Naive thymus-derived CD4-positive, alpha-beta T cell (primary cell): ENCODE measurements at regions not wholly inside any gene's neighbourhood (a gene's known extent, or its start where the extent isn't known, plus 50 kb on each side); places are given as distances from the start of the nearest gene placed in this dataset.

Experiments used
- ATAC-seq: fragments of 150-1000 bp; cut with Tn5 transposase; 2 replicates; pipeline ENCODE4 v1.10.0; 2021; ENCODE audit warnings: mild to moderate bottlenecking, moderate library complexity
- CTCF ChIA-PET: fragments of 350-600 bp; sonication (Branson Sonifier 250); formaldehyde crosslinking; loops from one replicate; lab custom pipeline; 2021; ENCODE audit warnings: antibody characterized with exemption; lab: Charles Lee
- POLR2A ChIA-PET: fragments of 350-600 bp; sonication (Branson Sonifier 250); formaldehyde crosslinking; loops from one replicate; lab custom pipeline; 2021; ENCODE audit warnings: antibody characterized with exemption, inconsistent platforms; lab: Charles Lee
- DNase-seq, 9 donors: peaks; one replicate each; pipeline versions ENCODE4 v3.0.0 to v3.0.0-alpha.2; 2020 to 2022; ENCODE audit warnings: mixed read lengths in 1 of 9
- H3K27ac ChIP-seq: one replicate; pipeline ENCODE4 v1.7.0; 2013; ENCODE audit warnings: mild to moderate bottlenecking, low read depth, low read length, moderate library complexity
- H3K27me3 ChIP-seq, 2 donors: one replicate each; pipeline ENCODE4 v1.7.0; 2013; ENCODE audit warnings: low read length in 2 of 2, mild to moderate bottlenecking in 2 of 2, moderate library complexity in 2 of 2; ENCODE audit not compliant: control insufficient read depth in 2 of 2, insufficient read depth in 2 of 2
- H3K36me3 ChIP-seq, 3 experiments: 1 replicate in 2 of 3; 2 replicates in 1 of 3; pipeline ENCODE4 v1.7.0; 2013; ENCODE audit warnings: low read length in 3 of 3, mild to moderate bottlenecking in 3 of 3, moderate library complexity in 1 of 3; ENCODE audit not compliant: insufficient read depth in 3 of 3, control insufficient read depth in 2 of 3
- H3K4me1 ChIP-seq, 2 donors: one replicate each; pipeline ENCODE4 v1.7.0; 2013; ENCODE audit warnings: low read length in 2 of 2, mild to moderate bottlenecking in 2 of 2, moderate library complexity in 1 of 2; ENCODE audit not compliant: control insufficient read depth in 2 of 2, insufficient read depth in 2 of 2
- H3K4me3 ChIP-seq: 2 replicates; pipeline ENCODE4 v1.7.0; 2013; ENCODE audit warnings: mild to moderate bottlenecking, low read length
- H3K9me3 ChIP-seq, 3 experiments: 1 replicate in 2 of 3; 2 replicates in 1 of 3; pipeline ENCODE4 v1.7.0; 2013; ENCODE audit warnings: low read length in 3 of 3; ENCODE audit not compliant: control insufficient read depth in 2 of 3
- H3K27ac Mint-ChIP-seq, 9 donors: one replicate each; pipeline ENCODE4 v1.8.0; 2020 to 2022; ENCODE audit warnings: mixed read lengths in 9 of 9, mild to moderate bottlenecking in 8 of 9, moderate library complexity in 5 of 9, inconsistent platforms in 2 of 9
- H3K27me3 Mint-ChIP-seq, 5 donors: one replicate each; pipeline ENCODE4 v1.8.0; 2021 to 2022; ENCODE audit warnings: mixed read lengths in 5 of 5, mild to moderate bottlenecking in 1 of 5
- H3K36me3 Mint-ChIP-seq, 5 donors: one replicate each; pipeline ENCODE4 v1.8.0; 2020 to 2022; ENCODE audit warnings: mixed read lengths in 5 of 5, mild to moderate bottlenecking in 3 of 5, inconsistent platforms in 1 of 5
- H3K4me1 Mint-ChIP-seq, 7 donors: one replicate each; pipeline ENCODE4 v1.8.0; 2020 to 2022; ENCODE audit warnings: mixed read lengths in 7 of 7, mild to moderate bottlenecking in 3 of 7, inconsistent platforms in 1 of 7
- H3K4me3 Mint-ChIP-seq, 10 donors: one replicate each; pipeline ENCODE4 v1.8.0; 2020 to 2022; ENCODE audit warnings: mild to moderate bottlenecking in 10 of 10, mixed read lengths in 10 of 10, moderate library complexity in 6 of 10, inconsistent platforms in 2 of 10
- H3K9me3 Mint-ChIP-seq, 11 donors: one replicate each; pipeline ENCODE4 v1.8.0; 2020 to 2022; ENCODE audit warnings: mixed read lengths in 11 of 11, mild to moderate bottlenecking in 4 of 11, inconsistent platforms in 1 of 11, moderate library complexity in 1 of 11
- intact Hi-C, 2 donors: fragments of 100-400 bp; cut with micrococcal nuclease; formaldehyde crosslinking; loops; one replicate each; pipeline ENCODE4 v1.15.1; 2023

DNA sequence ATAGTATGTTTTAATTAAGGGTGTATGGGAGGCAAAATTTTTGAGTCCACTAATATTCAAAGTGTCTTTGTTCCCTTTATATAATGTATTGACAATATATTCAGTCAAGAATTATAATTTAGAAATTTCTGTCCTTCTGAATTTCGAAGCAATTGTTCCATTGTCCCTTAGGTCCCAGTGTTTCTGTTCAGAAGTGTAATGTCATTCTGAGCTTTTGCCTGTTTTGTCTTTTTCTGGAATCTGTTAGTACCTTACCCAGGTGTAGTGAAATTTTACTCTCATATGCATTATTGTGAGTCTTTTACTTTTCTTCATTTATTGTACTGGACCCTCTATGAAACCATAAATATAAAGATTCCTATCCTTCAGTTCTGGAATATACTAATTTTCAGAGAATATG is 505.7 kb upstream of the KIF2B start:
- Histone ChIP-seq H3K4me3 (no peak overlapping the region), H3K27me3 (no peaks in the 10 kb centered on the region), H3K4me1 (no peaks in the 10 kb centered on the region), H3K9me3 (no peaks in the 10 kb centered on the region), H3K27ac (no peak overlapping the region), H3K36me3 (no peaks in the 10 kb centered on the region)
- no peaks in the 10 kb centered on the region for H3K36me3 Mint-ChIP-seq
- CTCF ChIA-PET, result no interaction called here
- DNase-seq, result no peak
- POLR2A ChIA-PET, result no interaction called here
- H3K4me3 Mint-ChIP-seq, result no peak overlapping the region
- no peak for ATAC-seq
- H3K27ac Mint-ChIP-seq, result no peak overlapping the region
- peaks cover 0 to 9% (median 3%) of the 10 kb centered on the region in 11 donors for H3K9me3 Mint-ChIP-seq
- no peaks in the 10 kb centered on the region for H3K27me3 Mint-ChIP-seq
- intact Hi-C loops, result no loop called here
- no peaks in the 10 kb centered on the region for H3K4me1 Mint-ChIP-seq

DNA sequence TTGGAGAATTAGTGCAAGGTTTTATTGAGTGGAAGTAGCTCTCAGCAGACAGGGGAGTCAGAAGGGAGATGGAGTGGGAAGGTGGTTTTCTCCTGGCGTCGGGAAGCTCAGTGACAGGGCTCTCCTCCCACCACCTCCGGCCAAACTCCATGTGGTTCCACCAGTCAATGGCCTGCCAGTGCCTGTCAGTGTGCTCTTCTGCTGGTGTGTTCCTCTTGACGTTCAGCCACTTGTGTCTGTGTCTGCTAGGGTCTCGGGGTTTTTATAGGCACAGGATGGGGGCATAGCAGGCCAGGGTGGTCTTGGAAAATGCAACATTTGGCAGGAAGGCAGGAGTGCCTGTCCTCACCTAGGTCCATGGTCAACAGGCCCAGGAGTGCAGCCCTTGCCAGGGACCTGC is 506.7 kb upstream of the KIF2B start:
- no peaks in the 10 kb centered on the region for H3K27me3 ChIP-seq
- Mint-ChIP-seq H3K27ac (no peak overlapping the region), H3K9me3 (peaks cover 0 to 12% (median 4%) of the 10 kb centered on the region in 11 donors), H3K4me3 (no peak overlapping the region), H3K27me3 (no peaks in the 10 kb centered on the region), H3K36me3 (no peaks in the 10 kb centered on the region), H3K4me1 (no peaks in the 10 kb centered on the region)
- POLR2A ChIA-PET, result no interaction called here
- CTCF ChIA-PET, result no interaction called here
- no peaks in the 10 kb centered on the region for H3K4me1 ChIP-seq
- H3K9me3 ChIP-seq, result no peaks in the 10 kb centered on the region
- H3K27ac ChIP-seq, result no peak overlapping the region
- DNase-seq (no peak), ATAC-seq (no peak)
- intact Hi-C loops, result no loop called here
- no peak overlapping the region for H3K4me3 ChIP-seq
- no peaks in the 10 kb centered on the region for H3K36me3 ChIP-seq

DNA sequence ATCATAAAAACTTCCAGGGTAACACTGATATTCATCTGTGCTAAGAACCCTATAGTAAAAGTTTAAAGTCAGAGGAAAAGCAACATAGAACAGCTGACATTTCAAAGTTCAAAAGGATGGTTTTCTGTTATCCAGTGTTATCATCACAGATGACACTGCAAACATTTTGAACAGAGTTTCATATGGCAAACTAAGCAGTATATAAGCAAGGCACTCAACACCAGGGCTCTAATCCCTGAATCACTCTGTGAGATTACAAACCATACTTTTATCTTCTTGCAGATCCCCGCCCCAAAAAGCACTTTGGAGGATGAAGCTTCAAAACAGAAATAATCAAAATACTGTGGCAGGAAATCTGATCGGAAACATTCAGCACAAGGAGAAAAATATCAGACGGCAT is 508.2 kb upstream of the KIF2B start:
- intact Hi-C loops, result no loop called here
- DNase-seq, result no peak
- POLR2A ChIA-PET, result no interaction called here

DNA sequence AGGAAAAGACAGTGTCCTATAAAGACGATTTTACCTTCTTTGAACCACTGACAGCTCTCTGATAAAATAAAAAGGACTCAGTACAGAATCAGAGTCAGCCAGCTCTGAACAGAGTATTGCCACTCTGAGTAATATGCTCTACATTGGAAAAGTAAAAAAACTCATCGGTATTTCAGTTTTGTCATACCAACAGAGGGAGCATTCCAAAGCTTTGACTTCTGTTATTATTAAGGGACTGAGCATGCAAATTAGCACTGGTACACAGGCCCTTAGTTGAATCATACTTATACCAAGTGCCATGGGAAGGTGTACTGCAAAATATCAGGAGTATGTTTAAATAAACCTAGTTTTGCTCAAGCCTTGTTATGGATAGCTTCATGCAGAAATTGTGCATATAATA is 509.0 kb upstream of the KIF2B start:
- CTCF ChIA-PET, result interaction anchor here (0.5 kb wide), 1 partner anchor 111 kb away, joined by 7 read pairs; no protein-coding TSS in a partner anchor

More for the DNA sequence above, 508.2 kb upstream of the KIF2B start:
- Mint-ChIP-seq H3K27me3 (no peaks in the 10 kb centered on the region), H3K4me3 (no peak overlapping the region), H3K27ac (no peak overlapping the region), H3K9me3 (peaks cover 0 to 19% (median 4%) of the 10 kb centered on the region in 11 donors), H3K4me1 (no peaks in the 10 kb centered on the region), H3K36me3 (no peaks in the 10 kb centered on the region)
- ATAC-seq, result no peak
- no peak overlapping the region for H3K4me3 ChIP-seq
- no peaks in the 10 kb centered on the region for H3K9me3 ChIP-seq
- H3K4me1 ChIP-seq, result no peaks in the 10 kb centered on the region
- H3K27ac ChIP-seq, result no peak overlapping the region
- CTCF ChIA-PET, result interaction anchor here (0.5 kb wide), 1 partner anchor 110 kb away, joined by 7 read pairs; no protein-coding TSS in a partner anchor
- H3K27me3 ChIP-seq, result no peaks in the 10 kb centered on the region
- no peaks in the 10 kb centered on the region for H3K36me3 ChIP-seq

DNA sequence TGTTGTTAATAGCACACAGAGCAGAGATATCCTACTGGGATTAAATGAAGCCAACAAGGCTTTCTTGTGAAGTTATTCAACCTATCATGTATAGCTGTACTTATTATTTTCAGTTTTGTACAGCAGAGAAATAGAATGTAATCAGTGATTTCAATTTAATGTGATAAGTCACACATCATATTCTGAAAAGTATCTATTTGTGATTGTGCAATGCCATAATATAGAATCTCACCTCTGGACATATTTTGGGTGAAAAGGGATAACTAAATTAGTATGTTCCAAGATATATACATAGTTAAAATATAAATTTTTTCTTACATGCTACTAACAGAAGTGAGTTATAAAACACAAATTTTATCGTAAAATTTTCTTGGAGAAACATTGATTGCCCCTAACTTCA is 544.3 kb upstream of the KIF2B start:
- Mint-ChIP-seq H3K4me1 (no peaks in the 10 kb centered on the region), H3K9me3 (peaks cover 0 to 4% (median 0%) of the 10 kb centered on the region in 11 donors), H3K27me3 (no peaks in the 10 kb centered on the region), H3K27ac (no peak overlapping the region), H3K4me3 (no peak overlapping the region), H3K36me3 (no peaks in the 10 kb centered on the region)
- Histone ChIP-seq H3K27ac (no peak overlapping the region), H3K4me1 (no peaks in the 10 kb centered on the region), H3K4me3 (no peak overlapping the region), H3K27me3 (no peaks in the 10 kb centered on the region), H3K36me3 (no peaks in the 10 kb centered on the region), H3K9me3 (no peaks in the 10 kb centered on the region)
- intact Hi-C loops, result no loop called here
- ChIA-PET POLR2A (no interaction called here), CTCF (interaction anchor here (0.7 kb wide), 1 partner anchor 12 kb away, joined by 3 read pairs; no protein-coding TSS in a partner anchor)
- no peak for ATAC-seq
- no peak for DNase-seq

More for the DNA sequence above, 509.0 kb upstream of the KIF2B start:
- POLR2A ChIA-PET, result no interaction called here
- Mint-ChIP-seq H3K27ac (no peak overlapping the region), H3K9me3 (peaks cover under 1 to 26% (median 10%) of the 10 kb centered on the region in 11 donors), H3K4me1 (no peaks in the 10 kb centered on the region), H3K27me3 (no peaks in the 10 kb centered on the region), H3K36me3 (no peaks in the 10 kb centered on the region), H3K4me3 (no peak overlapping the region)
- H3K36me3 ChIP-seq, result no peaks in the 10 kb centered on the region
- DNase-seq (no peak), ATAC-seq (no peak)
- H3K9me3 ChIP-seq, result no peaks in the 10 kb centered on the region
- intact Hi-C loops, result no loop called here
- H3K4me3 ChIP-seq, result no peak overlapping the region
- no peaks in the 10 kb centered on the region for H3K4me1 ChIP-seq
- H3K27ac ChIP-seq, result no peak overlapping the region
- no peaks in the 10 kb centered on the region for H3K27me3 ChIP-seq

DNA sequence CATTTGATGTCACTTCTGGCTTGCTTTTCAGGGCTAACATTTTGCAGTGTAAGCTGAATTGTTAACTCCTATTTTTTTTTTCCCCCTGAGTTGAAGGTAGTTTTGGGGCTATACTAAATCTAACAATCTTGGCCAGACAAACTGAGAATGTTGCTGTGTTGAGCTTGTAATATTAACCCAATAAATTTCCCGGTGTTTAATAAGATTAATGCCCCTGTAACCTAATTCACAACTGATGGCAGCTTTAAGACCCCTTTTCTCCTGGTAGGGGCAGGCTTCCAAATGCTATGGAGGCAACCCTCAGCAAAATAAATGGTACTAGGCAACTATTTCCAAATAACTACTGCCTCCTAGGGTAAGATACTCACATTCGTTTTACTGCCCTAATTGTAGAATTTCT is 549.6 kb upstream of the KIF2B start:
- CTCF ChIA-PET, result no interaction called here
- H3K9me3 Mint-ChIP-seq, result peaks cover 0 to 5% (median 0%) of the 10 kb centered on the region in 11 donors
- no peaks in the 10 kb centered on the region for H3K27me3 ChIP-seq

DNA sequence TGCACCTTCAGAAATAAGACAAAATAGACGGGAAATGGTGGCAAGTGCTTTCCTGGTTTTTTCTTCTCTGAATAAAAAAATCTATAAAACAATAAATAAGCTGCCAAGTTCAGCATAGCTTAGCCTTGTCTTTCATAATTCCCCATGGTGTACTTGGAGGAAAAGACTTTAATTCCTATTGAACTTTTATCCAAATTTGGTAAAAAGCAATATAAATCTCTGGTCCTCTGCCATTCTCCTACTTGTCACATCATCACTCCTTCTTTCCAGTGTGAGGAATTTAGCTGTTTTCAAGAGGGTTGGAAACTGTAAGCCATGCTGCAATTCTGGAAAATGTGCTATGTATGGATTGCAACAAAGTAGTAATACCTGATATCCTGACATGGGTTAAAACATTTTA is 551.8 kb upstream of the KIF2B start:
- intact Hi-C loops, result no loop called here
- Histone ChIP-seq H3K27ac (no peak overlapping the region), H3K27me3 (no peaks in the 10 kb centered on the region), H3K4me3 (no peak overlapping the region), H3K36me3 (no peaks in the 10 kb centered on the region), H3K9me3 (no peaks in the 10 kb centered on the region), H3K4me1 (no peaks in the 10 kb centered on the region)
- H3K4me3 Mint-ChIP-seq, result no peak overlapping the region
- CTCF ChIA-PET, result no interaction called here
- ATAC-seq (no peak), DNase-seq (no peak)
- no peak overlapping the region for H3K27ac Mint-ChIP-seq
- POLR2A ChIA-PET, result no interaction called here
- H3K9me3 Mint-ChIP-seq, result peaks cover 0 to 10% (median 2%) of the 10 kb centered on the region in 11 donors
- no peaks in the 10 kb centered on the region for H3K4me1 Mint-ChIP-seq
- H3K36me3 Mint-ChIP-seq, result no peaks in the 10 kb centered on the region
- no peaks in the 10 kb centered on the region for H3K27me3 Mint-ChIP-seq

More for the DNA sequence above, 549.6 kb upstream of the KIF2B start:
- H3K27me3 Mint-ChIP-seq, result no peaks in the 10 kb centered on the region
- no peaks in the 10 kb centered on the region for H3K4me1 Mint-ChIP-seq
- ATAC-seq (no peak), DNase-seq (no peak)
- POLR2A ChIA-PET, result no interaction called here
- H3K36me3 ChIP-seq, result no peaks in the 10 kb centered on the region
- H3K4me3 Mint-ChIP-seq, result no peak overlapping the region
- no peak overlapping the region for H3K27ac ChIP-seq
- H3K9me3 ChIP-seq, result no peaks in the 10 kb centered on the region
- intact Hi-C loops, result no loop called here
- no peaks in the 10 kb centered on the region for H3K36me3 Mint-ChIP-seq
- H3K4me3 ChIP-seq, result no peak overlapping the region
- H3K4me1 ChIP-seq, result no peaks in the 10 kb centered on the region
- no peak overlapping the region for H3K27ac Mint-ChIP-seq
